ENCODE measurements at regions not wholly inside any gene's neighbourhood (a gene's known extent, or its start where the extent isn't known, plus 50 kb on each side); places are given as distances from the start of the nearest gene placed in this dataset.

GRCh38 chr6:24019830-24020229 is 106.2 kb upstream of the NRSN1 start:
- DNase-seq: no peak
- no peak overlapping the region for H3K4me3 ChIP-seq (ENCODE audit: low read depth, low read length)
- TF ChIP-seq CTCF (IDR thresholded peaks at IDR 0.05; ENCODE audit: low read depth, low read length): no peak

GRCh38 chr6:24026050-24026449 is 100.0 kb upstream of the NRSN1 start:
- H3K36me3 ChIP-seq: no peaks in the 10 kb centered on the region
- no peaks in the 10 kb centered on the region for H3K9me3 ChIP-seq
- TF ChIP-seq CTCF (IDR thresholded peaks at IDR 0.05; ENCODE audit: low read depth, low read length): no peak
- no peak overlapping the region for H3K4me3 ChIP-seq (ENCODE audit: low read depth, low read length)
- no peak for DNase-seq
- no peaks in the 10 kb centered on the region for H3K27me3 ChIP-seq
- H3K4me1 ChIP-seq: no peaks in the 10 kb centered on the region

More at GRCh38 chr6:24019830-24020229, 106.2 kb upstream of the NRSN1 start:
- H3K27me3 ChIP-seq: no peaks in the 10 kb centered on the region
- no peaks in the 10 kb centered on the region for H3K36me3 ChIP-seq
- no peaks in the 10 kb centered on the region for H3K9me3 ChIP-seq
- peaks cover 8% of the 10 kb centered on the region; the same call in 1 of the 2 replicates for H3K4me1 ChIP-seq

GRCh38 chr6:24031496-24031895 is 94.5 kb upstream of the NRSN1 start:
- Histone ChIP-seq H3K36me3 (no peaks in the 10 kb centered on the region), H3K4me1 (no peaks in the 10 kb centered on the region), H3K27me3 (no peaks in the 10 kb centered on the region), H3K9me3 (no peaks in the 10 kb centered on the region), H3K4me3 (ENCODE audit: low read depth, low read length) (no peak overlapping the region)
- no peak for DNase-seq
- no peak for TF ChIP-seq CTCF (IDR thresholded peaks at IDR 0.05; ENCODE audit: low read depth, low read length)

GRCh38 chr6:24032896-24033688 is 92.9 kb upstream of the NRSN1 start:
- H3K4me3 ChIP-seq (ENCODE audit: low read depth, low read length): no peak overlapping the region
- H3K9me3 ChIP-seq: no peaks in the 10 kb centered on the region
- DNase-seq: no peak
- H3K4me1 ChIP-seq: no peaks in the 10 kb centered on the region
- no peak for TF ChIP-seq CTCF (IDR thresholded peaks at IDR 0.05; ENCODE audit: low read depth, low read length)
- no peaks in the 10 kb centered on the region for H3K27me3 ChIP-seq
- no peaks in the 10 kb centered on the region for H3K36me3 ChIP-seq

GRCh38 chr6:24043848-24044247 is 82.2 kb upstream of the NRSN1 start:
- Histone ChIP-seq H3K9me3 (no peaks in the 10 kb centered on the region; the same call in 1 of the 2 replicates), H3K4me1 (no peaks in the 10 kb centered on the region), H3K36me3 (no peaks in the 10 kb centered on the region), H3K27me3 (no peaks in the 10 kb centered on the region), H3K4me3 (ENCODE audit: low read depth, low read length) (no peak overlapping the region)
- no peak for DNase-seq
- no peak for TF ChIP-seq CTCF (IDR thresholded peaks at IDR 0.05; ENCODE audit: low read depth, low read length)

- Histone ChIP-seq H3K36me3 (no peaks in the 10 kb centered on the region), H3K9me3 (no peaks in the 10 kb centered on the region), H3K4me1 (peaks cover 3% of the 10 kb centered on the region; the same call in 1 of the 2 replicates), H3K27me3 (no peaks in the 10 kb centered on the region), H3K4me3 (ENCODE audit: low read depth, low read length) (no peak overlapping the region)
- TF ChIP-seq CTCF (IDR thresholded peaks at IDR 0.05; ENCODE audit: low read depth, low read length): no peak
- no peak for DNase-seq
Observed at GRCh38 chr6:24051942-24052589, 73.9 kb upstream of the NRSN1 start.
